Transverse colon (tissue), 4 donors: ENCODE measurements at regions not wholly inside any gene's neighbourhood (a gene's known extent, or its start where the extent isn't known, plus 50 kb on each side); places are given as distances from the start of the nearest gene placed in this dataset.

Experiments used
- CTCF ChIP-seq, 5 experiments: fragments of 200-600 bp in 3 of 5; fragments of 450-650 bp in 2 of 5; sonication (generic) in 3 of 5; IDR thresholded peaks; 1 replicate in 2 of 5; 2 replicates in 3 of 5; pipeline ENCODE4 v1.5.1; 2016 to 2017; ENCODE audit warnings: antibody characterized with exemption in 5 of 5, inconsistent platforms in 3 of 5, mild to moderate bottlenecking in 2 of 5, moderate library complexity in 1 of 5
- POLR2A ChIP-seq: fragments of 450-650 bp; IDR thresholded peaks from one replicate; pipeline ENCODE4 v1.6.1; 2016; ENCODE audit warnings: antibody characterized with exemption, mild to moderate bottlenecking, moderate library complexity
- POLR2AphosphoS5 ChIP-seq, 3 donors: sonication (generic); formaldehyde crosslinking; IDR thresholded peaks; one replicate each; pipeline ENCODE4 v1.6.1; 2016; ENCODE audit warnings: antibody characterized with exemption in 3 of 3

GRCh38 chr10:93222876-93223275 is 149.2 kb downstream of the CYP26A1 start:
- TF ChIP-seq CTCF (IDR thresholded peaks at IDR 0.05) (no peak), POLR2AphosphoS5 (IDR thresholded peaks at IDR 0.05) (no peak), POLR2A (no peak)
